Ovary (tissue), 7 donors: ENCODE measurements at regions not wholly inside any gene's neighbourhood (a gene's known extent, or its start where the extent isn't known, plus 50 kb on each side); places are given as distances from the start of the nearest gene placed in this dataset.

Experiments
- DNase-seq, 5 donors: peaks; one replicate each; pipeline ENCODE4 v3.0.0-alpha.2; 2019 to 2020
- H3K27ac ChIP-seq, 2 donors: fragments of 200-600 bp; one replicate each; pipeline versions ENCODE4 v1.5.1 to v1.8.0; 2019 to 2022
- H3K27me3 ChIP-seq: fragments of 200-600 bp; one replicate; pipeline ENCODE4 v1.8.0; 2022
- H3K36me3 ChIP-seq: fragments of 200-600 bp; sonication (generic); one replicate; pipeline ENCODE4 v1.5.1; 2019
- H3K4me1 ChIP-seq: one replicate; pipeline ENCODE4 v1.8.1; 2013; ENCODE audit warnings: mild to moderate bottlenecking, moderate library complexity; ENCODE audit not compliant: insufficient read depth
- H3K4me3 ChIP-seq: fragments of 200-600 bp; sonication (generic); one replicate; pipeline ENCODE4 v1.5.1; 2017
- H3K9me3 ChIP-seq, 2 donors: fragments of 200-600 bp in 1 of 2; sonication (generic) in 1 of 2; one replicate each; pipeline versions ENCODE4 v1.5.1 to v1.8.1; 2013 to 2019; ENCODE audit warnings: mild to moderate bottlenecking in 1 of 2, moderate library complexity in 1 of 2
- EP300 ChIP-seq: sonication (generic); formaldehyde crosslinking; IDR thresholded peaks from one replicate; pipeline ENCODE4 v1.6.1; 2017; ENCODE audit warnings: antibody characterized with exemption
- POLR2A ChIP-seq: fragments of 450-650 bp; IDR thresholded peaks from one replicate; pipeline ENCODE4 v1.6.1; 2017; ENCODE audit warnings: antibody characterized with exemption, mild to moderate bottlenecking, moderate library complexity
- WGBS, 3 donors: extraction: QIAGEN DNeasy Blood & Tissue Kit in 1 of 3; methylation state at CpG; one replicate each; pipeline versions ENCODE4 v1.1.5 to v1.1.7; 2013 to 2017; 5-methylcytosine and 5-hydroxymethylcytosine counted together
- intact Hi-C, 4 donors: fragments of 100-400 bp; cut with DNase I; formaldehyde crosslinking; loops; one replicate each; pipeline versions ENCODE4 v1.11.0 to v1.15.1; 2022 to 2023
- TF ChIP-seq, protein P1 (sequence below), 3 donors: fragments of 450-650 bp in 2 of 3; fragments of 200-600 bp in 1 of 3; IDR thresholded peaks; one replicate each; pipeline versions ENCODE4 v1.5.1 to v1.8.0; 2016 to 2022; ENCODE audit warnings: antibody characterized with exemption in 3 of 3, mild to moderate bottlenecking in 1 of 3
- donor health status: DM: no; HTN: no; CAD: no; lungs with moderate emphysema.
- donor health status: DM: no; HTN: no; CAD: no.
- donor health status: Bipolar disorder and iron deficiency.
- donor health status: DM: no; HTN: no; CAD: no.
- donor health status: DM: yes; HTN: yes; CAD: no.

- no peaks in the 10 kb centered on the region for H3K27me3 ChIP-seq
- H3K4me1 ChIP-seq = no peaks in the 10 kb centered on the region
- H3K4me3 ChIP-seq = no peak overlapping the region
- TF ChIP-seq, protein P1, sequence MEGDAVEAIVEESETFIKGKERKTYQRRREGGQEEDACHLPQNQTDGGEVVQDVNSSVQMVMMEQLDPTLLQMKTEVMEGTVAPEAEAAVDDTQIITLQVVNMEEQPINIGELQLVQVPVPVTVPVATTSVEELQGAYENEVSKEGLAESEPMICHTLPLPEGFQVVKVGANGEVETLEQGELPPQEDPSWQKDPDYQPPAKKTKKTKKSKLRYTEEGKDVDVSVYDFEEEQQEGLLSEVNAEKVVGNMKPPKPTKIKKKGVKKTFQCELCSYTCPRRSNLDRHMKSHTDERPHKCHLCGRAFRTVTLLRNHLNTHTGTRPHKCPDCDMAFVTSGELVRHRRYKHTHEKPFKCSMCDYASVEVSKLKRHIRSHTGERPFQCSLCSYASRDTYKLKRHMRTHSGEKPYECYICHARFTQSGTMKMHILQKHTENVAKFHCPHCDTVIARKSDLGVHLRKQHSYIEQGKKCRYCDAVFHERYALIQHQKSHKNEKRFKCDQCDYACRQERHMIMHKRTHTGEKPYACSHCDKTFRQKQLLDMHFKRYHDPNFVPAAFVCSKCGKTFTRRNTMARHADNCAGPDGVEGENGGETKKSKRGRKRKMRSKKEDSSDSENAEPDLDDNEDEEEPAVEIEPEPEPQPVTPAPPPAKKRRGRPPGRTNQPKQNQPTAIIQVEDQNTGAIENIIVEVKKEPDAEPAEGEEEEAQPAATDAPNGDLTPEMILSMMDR (IDR thresholded peaks at IDR 0.05) = no peak
- no peak for TF ChIP-seq POLR2A
- no peak overlapping the region for H3K27ac ChIP-seq
- H3K9me3 ChIP-seq = no peaks in the 10 kb centered on the region
- DNase-seq = no peak
- intact Hi-C loops = no loop called here
- no peaks in the 10 kb centered on the region for H3K36me3 ChIP-seq
Measured at GRCh38 chr18:67117804-67118203, 398.7 kb downstream of the DSEL start.

GRCh38 chr18:67109535-67109934, 407.0 kb downstream of the DSEL start:
- Histone ChIP-seq H3K4me3 (no peak overlapping the region), H3K4me1 (no peaks in the 10 kb centered on the region), H3K27me3 (no peaks in the 10 kb centered on the region), H3K9me3 (no peaks in the 10 kb centered on the region), H3K36me3 (no peaks in the 10 kb centered on the region), H3K27ac (no peak overlapping the region)
- intact Hi-C loops = no loop called here
- 78 to 88% (median 82%) methylated on average over 1 of the region's 1 CpG for WGBS, 3 donors
- TF ChIP-seq POLR2A = no peak
- TF ChIP-seq EP300 = no peak
- TF ChIP-seq, protein P1 (IDR thresholded peaks at IDR 0.05) = no peak
- DNase-seq = no peak

- intact Hi-C loops = no loop called here
- H3K4me1 ChIP-seq = no peaks in the 10 kb centered on the region
- WGBS, 3 donors = 37 to 44% (median 40%) methylated on average over 3 of the region's 3 CpGs
- H3K27ac ChIP-seq = no peak overlapping the region
- H3K27me3 ChIP-seq = no peaks in the 10 kb centered on the region
- no peaks in the 10 kb centered on the region for H3K9me3 ChIP-seq
- no peak overlapping the region for H3K4me3 ChIP-seq
- H3K36me3 ChIP-seq = no peaks in the 10 kb centered on the region
- DNase-seq = no peak
- TF ChIP-seq, protein P1 (IDR thresholded peaks at IDR 0.05) = no peak
- TF ChIP-seq POLR2A = no peak
- TF ChIP-seq EP300 = no peak
Measured at GRCh38 chr18:67108894-67109293, 407.6 kb downstream of the DSEL start.

- intact Hi-C loops = no loop called here
- no peaks in the 10 kb centered on the region for H3K27me3 ChIP-seq
- WGBS, 3 donors = 44 to 46% (median 45%) methylated on average over 7 of the region's 7 CpGs
Measured at GRCh38 chr18:67104700-67105284, 411.7 kb downstream of the DSEL start.

More at GRCh38 chr18:67104700-67105284, 411.7 kb downstream of the DSEL start:
- Histone ChIP-seq H3K27ac (no peak overlapping the region), H3K4me3 (no peak overlapping the region), H3K36me3 (no peaks in the 10 kb centered on the region), H3K9me3 (no peaks in the 10 kb centered on the region), H3K4me1 (no peaks in the 10 kb centered on the region)
- no peak for TF ChIP-seq POLR2A
- TF ChIP-seq EP300 = no peak
- TF ChIP-seq, protein P1 (IDR thresholded peaks at IDR 0.05) = no peak
- peak in 2 of 5 donors; percentile 16 to 28 for DNase-seq
